ENCODE measurements at regions not wholly inside any gene's neighbourhood (a gene's known extent, or its start where the extent isn't known, plus 50 kb on each side); places are given as distances from the start of the nearest gene placed in this dataset.

DNA sequence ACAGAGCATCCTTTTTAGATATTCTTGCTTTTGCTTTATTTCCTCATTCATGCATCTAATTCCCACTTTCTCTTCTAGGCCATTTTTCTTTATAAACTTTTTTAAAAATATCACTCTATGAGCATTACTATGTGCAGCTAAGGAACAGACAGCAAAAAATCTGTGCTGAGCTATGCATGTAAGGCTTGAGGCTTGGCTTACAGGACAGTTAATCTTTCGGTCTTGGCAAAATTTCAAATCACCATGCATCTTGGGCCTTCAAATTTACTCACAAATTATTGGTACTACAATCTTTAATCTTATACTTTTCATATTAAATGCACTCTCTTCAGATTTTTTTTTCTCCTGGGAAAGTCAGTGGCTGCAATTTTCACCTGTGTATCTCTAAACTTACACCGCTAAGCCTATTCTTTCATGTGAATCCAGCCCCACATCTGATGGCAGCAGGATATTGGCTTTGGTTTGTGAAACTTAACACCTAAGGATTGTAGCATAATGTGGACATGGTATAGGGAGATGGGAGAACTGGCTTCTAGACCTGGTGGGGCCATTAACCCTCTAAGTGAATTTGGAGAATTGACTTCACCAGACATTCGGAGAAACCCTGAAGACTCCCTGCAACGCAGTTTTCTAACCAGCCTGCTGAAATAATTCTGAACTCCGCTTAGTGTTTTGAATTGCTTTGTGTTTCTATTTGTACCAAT is 278.3 kb downstream of the SPRY1 start:
- TF ChIP-seq EZH2phosphoT487 (IDR thresholded peaks at IDR 0.05; ENCODE audit: insufficient read depth, low read depth) = no peak
- TF ChIP-seq EZH2 (IDR thresholded peaks at IDR 0.05; ENCODE audit: insufficient read depth, poor library complexity, severe bottlenecking) = no peak
